ENCODE measurements at regions not wholly inside any gene's neighbourhood (a gene's known extent, or its start where the extent isn't known, plus 50 kb on each side); places are given as distances from the start of the nearest gene placed in this dataset.

DNA sequence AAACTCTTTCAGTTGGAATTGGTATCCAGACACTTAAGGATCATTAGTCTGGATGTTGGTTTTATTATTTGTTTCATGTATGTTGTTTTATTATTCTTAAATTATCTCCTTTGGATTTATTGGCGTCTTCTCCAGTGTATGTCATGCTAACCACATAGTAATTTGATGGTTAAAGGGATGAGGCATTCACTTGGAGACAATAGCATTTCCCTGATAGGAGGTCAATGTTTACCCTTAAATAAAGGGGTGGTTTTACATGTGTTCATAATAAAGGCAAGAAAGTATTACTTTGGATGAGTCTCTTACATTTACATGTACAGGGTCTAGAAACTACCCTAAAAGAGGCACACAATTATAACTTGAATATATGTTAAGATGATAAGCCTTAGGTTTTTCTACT, 51.2 kb upstream of the RNF144B start:
- dilution Hi-C loops (cut with MboI; ENCODE audit: extremely low pct_ligation_motif_present, low sequenced_read_pairs) (no loop called here), intact Hi-C loops (cut with micrococcal nuclease) (loop anchor here (5.0 kb wide), 1 partner anchor 116 kb away; no protein-coding TSS in a partner anchor)
- Histone ChIP-seq H3K4me3 (replicated peaks in 1 of 3; ENCODE audit: insufficient read depth in 1 of 3, low read depth in 1 of 3, low read length in 3 of 3) (no peak overlapping the region), H3K4me2 (ENCODE audit: insufficient read depth, low read length) (no peak overlapping the region), H3K36me3 (ENCODE audit: control insufficient read depth in 2 of 2, extremely low read depth in 1 of 2, insufficient read depth in 2 of 2, low read length in 2 of 2) (no peaks in the 10 kb centered on the region), H3K4me1 (ENCODE audit: control insufficient read depth, extremely low read depth, insufficient read depth, low read length) (no peaks in the 10 kb centered on the region), H3K9ac (replicated peaks; ENCODE audit: extremely low read depth, insufficient read depth, low read length) (no peak overlapping the region), H4K20me1 (replicated peaks; ENCODE audit: control insufficient read depth, extremely low read depth, insufficient read depth, low read length) (no peaks in the 10 kb centered on the region), H3K79me2 (ENCODE audit: control insufficient read depth, insufficient read depth, low read length) (no peaks in the 10 kb centered on the region), H3K27me3 (ENCODE audit: control insufficient read depth in 2 of 2, insufficient read depth in 2 of 2, low read length in 2 of 2) (no peaks in the 10 kb centered on the region), H3K9me1 (replicated peaks; ENCODE audit: control insufficient read depth, extremely low read depth, insufficient read depth, low read length) (no peaks in the 10 kb centered on the region), H3K27ac (ENCODE audit: insufficient read depth, low read depth, low read length) (no peak overlapping the region), H2AFZ (ENCODE audit: low read depth, low read length) (no peak overlapping the region), H3K9me3 (replicated peaks; ENCODE audit: control insufficient read depth, insufficient read depth, low read length) (no peaks in the 10 kb centered on the region)
- CTCF ChIA-PET: no interaction called here
- POLR2A ChIA-PET: no interaction called here
- BruUV-seq (replicated peaks): no TSS peak
- TF ChIP-seq MYC (IDR thresholded peaks at IDR 0.05; ENCODE audit: low read depth, low read length): no peak
- no peak for TF ChIP-seq FOS (IDR thresholded peaks at IDR 0.05; ENCODE audit: borderline replicate concordance, insufficient read depth, low read length)
- no peak for TF ChIP-seq GATA2 (IDR thresholded peaks at IDR 0.05; ENCODE audit: insufficient read depth, insufficient read length, low read depth, low read length)
- no peak for TF ChIP-seq CTCF (IDR thresholded peaks at IDR 0.05; ENCODE audit: extremely low read depth in 1 of 2, insufficient read depth in 1 of 2, low read depth in 1 of 2, low read length in 2 of 2)
- no peak for TF ChIP-seq POLR2A (IDR thresholded peaks at IDR 0.05; ENCODE audit: low read depth, low read length)
- TF ChIP-seq POLR2AphosphoS5 (IDR thresholded peaks at IDR 0.05; ENCODE audit: insufficient read depth, low read depth, low read length): no peak
- no peak for TF ChIP-seq MAX (IDR thresholded peaks at IDR 0.05; ENCODE audit: insufficient read depth, insufficient read length)
- no peak for TF ChIP-seq EZH2 (IDR thresholded peaks at IDR 0.05; ENCODE audit: borderline replicate concordance, low read depth, low read length, severe bottlenecking)
- no peak for TF ChIP-seq JUN (IDR thresholded peaks at IDR 0.05; ENCODE audit: borderline replicate concordance, insufficient read depth, insufficient read length, low read depth)
- DNase-seq (ENCODE audit: low read depth, low spot score) (no peak), FAIRE-seq (no peak)

All from endothelial cell of umbilical vein (primary cell).